CD8-positive, alpha-beta memory T cell (primary cell): ENCODE measurements at regions not wholly inside any gene's neighbourhood (a gene's known extent, or its start where the extent isn't known, plus 50 kb on each side); places are given as distances from the start of the nearest gene placed in this dataset.
A peak's percentile ranks its signal among the peaks of the same experiment; 100 is the strongest.
"Not testable (repeated sequence)": the region's sequence is repeated elsewhere in the genome, so short reads cannot be mapped to it uniquely, and the experiment has no call there.

Experiments used
- CTCF ChIA-PET: fragments of 350-600 bp; sonication (Branson Sonifier 250); formaldehyde crosslinking; loops from one replicate; lab custom pipeline; 2021; ENCODE audit warnings: antibody characterized with exemption; lab: Charles Lee
- POLR2A ChIA-PET: fragments of 350-600 bp; sonication (Branson Sonifier 250); formaldehyde crosslinking; loops from one replicate; lab custom pipeline; 2021; ENCODE audit warnings: antibody characterized with exemption; lab: Charles Lee
- DNase-seq, 5 donors: peaks; one replicate each; pipeline versions ENCODE4 v3.0.0 to v3.0.0-alpha.2; 2020 to 2022; ENCODE audit warnings: mixed read lengths in 1 of 5
- H3K27ac ChIP-seq: one replicate; pipeline ENCODE4 v1.7.0; 2013; ENCODE audit warnings: low read depth, mild to moderate bottlenecking, low read length, moderate library complexity
- H3K27me3 ChIP-seq: 2 replicates; pipeline ENCODE4 v1.7.0; 2013; ENCODE audit warnings: low read length, mild to moderate bottlenecking; ENCODE audit not compliant: insufficient read depth, poor library complexity, severe bottlenecking
- H3K36me3 ChIP-seq: 2 replicates; pipeline ENCODE4 v1.7.0; 2013; ENCODE audit warnings: mild to moderate bottlenecking, low read length, moderate library complexity; ENCODE audit not compliant: insufficient read depth
- H3K4me1 ChIP-seq: 2 replicates; pipeline ENCODE4 v1.7.0; 2013; ENCODE audit warnings: mild to moderate bottlenecking, low read length, moderate library complexity; ENCODE audit not compliant: insufficient read depth
- H3K4me3 ChIP-seq: 2 replicates; pipeline ENCODE4 v1.7.0; 2013; ENCODE audit warnings: mild to moderate bottlenecking, low read length
- H3K9me3 ChIP-seq: 2 replicates; pipeline ENCODE4 v1.7.0; 2013; ENCODE audit warnings: mild to moderate bottlenecking, low read length
- H3K27ac Mint-ChIP-seq, 8 donors: one replicate each; pipeline ENCODE4 v1.8.0; 2020 to 2021; ENCODE audit warnings: mixed read lengths in 8 of 8, mild to moderate bottlenecking in 6 of 8, inconsistent platforms in 3 of 8, moderate library complexity in 3 of 8
- H3K27me3 Mint-ChIP-seq, 2 donors: one replicate each; pipeline ENCODE4 v1.8.0; 2020 to 2021; ENCODE audit warnings: mixed read lengths in 2 of 2, mild to moderate bottlenecking in 1 of 2, moderate library complexity in 1 of 2
- H3K36me3 Mint-ChIP-seq, 3 donors: one replicate each; pipeline ENCODE4 v1.8.0; 2020 to 2021; ENCODE audit warnings: mixed read lengths in 3 of 3, inconsistent platforms in 1 of 3, mild to moderate bottlenecking in 1 of 3
- H3K4me1 Mint-ChIP-seq, 3 donors: one replicate each; pipeline ENCODE4 v1.8.0; 2020 to 2021; ENCODE audit warnings: mixed read lengths in 3 of 3, inconsistent platforms in 1 of 3, mild to moderate bottlenecking in 1 of 3
- H3K4me3 Mint-ChIP-seq, 7 donors: one replicate each; pipeline ENCODE4 v1.8.0; 2020 to 2021; ENCODE audit warnings: mixed read lengths in 7 of 7, mild to moderate bottlenecking in 6 of 7, moderate library complexity in 4 of 7, inconsistent platforms in 2 of 7
- H3K9me3 Mint-ChIP-seq, 5 donors: one replicate each; pipeline ENCODE4 v1.8.0; 2020 to 2022; ENCODE audit warnings: mixed read lengths in 5 of 5, mild to moderate bottlenecking in 3 of 5, moderate library complexity in 2 of 5, inconsistent platforms in 1 of 5

GRCh38 chr20:29874476-29875202 lies 1382.8 kb upstream of the DEFB115 start:
- Mint-ChIP-seq H3K27ac (no peak overlapping the region), H3K9me3 (peaks cover 24 to 49% (median 43%) of the 10 kb centered on the region in 5 donors), H3K36me3 (peaks cover 0 to 9% (median 3%) of the 10 kb centered on the region in 3 donors), H3K4me1 (peaks cover 0 to 4% (median 3%) of the 10 kb centered on the region in 3 donors), H3K27me3 (peaks cover 3 to 4% of the 10 kb centered on the region in 2 donors), H3K4me3 (no peak overlapping the region)
- no peaks in the 10 kb centered on the region for H3K27me3 ChIP-seq
- H3K4me1 ChIP-seq, result no peaks in the 10 kb centered on the region
- POLR2A ChIA-PET, result no interaction called here
- no peaks in the 10 kb centered on the region for H3K36me3 ChIP-seq
- CTCF ChIA-PET, result no interaction called here
- no peak overlapping the region for H3K4me3 ChIP-seq
- no peak overlapping the region for H3K27ac ChIP-seq
- no peak for DNase-seq
- peaks cover 5% of the 10 kb centered on the region for H3K9me3 ChIP-seq

GRCh38 chr20:29875321-29876083 lies 1382.0 kb upstream of the DEFB115 start:
- H3K27ac ChIP-seq, H3K27ac Mint-ChIP-seq, DNase-seq, H3K4me1 Mint-ChIP-seq, H3K27me3 Mint-ChIP-seq, H3K36me3 ChIP-seq, H3K36me3 Mint-ChIP-seq, H3K4me3 Mint-ChIP-seq, H3K4me3 ChIP-seq, CTCF ChIA-PET, POLR2A ChIA-PET, H3K9me3 ChIP-seq, H3K4me1 ChIP-seq, H3K27me3 ChIP-seq: not testable (repeated sequence)
- peaks cover 24 to 49% (median 42%) of the 10 kb centered on the region in 5 donors for H3K9me3 Mint-ChIP-seq

GRCh38 chr20:29876084-29876910 lies 1381.2 kb upstream of the DEFB115 start:
- H3K27me3 ChIP-seq, H3K4me3 ChIP-seq, H3K4me1 Mint-ChIP-seq, H3K4me1 ChIP-seq, H3K4me3 Mint-ChIP-seq, H3K27me3 Mint-ChIP-seq, H3K27ac Mint-ChIP-seq, H3K36me3 ChIP-seq, H3K9me3 ChIP-seq, POLR2A ChIA-PET, CTCF ChIA-PET, H3K36me3 Mint-ChIP-seq, H3K27ac ChIP-seq: not testable (repeated sequence)
- H3K9me3 Mint-ChIP-seq, result peaks cover 23 to 50% (median 42%) of the 10 kb centered on the region in 5 donors
- DNase-seq, result peak in 1 of 5 donors; percentile 45

- ChIA-PET POLR2A (no interaction called here), CTCF (no interaction called here)
- Mint-ChIP-seq H3K36me3 (peaks cover 0 to 9% (median 3%) of the 10 kb centered on the region in 3 donors), H3K27ac (no peak overlapping the region), H3K4me1 (peaks cover 0 to 4% (median 3%) of the 10 kb centered on the region in 3 donors), H3K27me3 (peaks cover 3 to 4% of the 10 kb centered on the region in 2 donors), H3K4me3 (no peak overlapping the region), H3K9me3 (peaks cover 19 to 50% (median 42%) of the 10 kb centered on the region in 5 donors)
- H3K4me1 ChIP-seq, result no peaks in the 10 kb centered on the region
- no peaks in the 10 kb centered on the region for H3K36me3 ChIP-seq
- peaks cover 5% of the 10 kb centered on the region for H3K9me3 ChIP-seq
- H3K27ac ChIP-seq, result no peak overlapping the region
- H3K4me3 ChIP-seq, result no peak overlapping the region
- no peak for DNase-seq
- H3K27me3 ChIP-seq, result no peaks in the 10 kb centered on the region
These were observed 1380.6 kb upstream of the DEFB115 start for GRCh38 chr20:29876911-29877285.

- POLR2A ChIA-PET, H3K27ac ChIP-seq, H3K36me3 Mint-ChIP-seq, H3K27me3 ChIP-seq, H3K36me3 ChIP-seq, H3K9me3 ChIP-seq, H3K4me1 ChIP-seq, DNase-seq, H3K4me3 ChIP-seq, CTCF ChIA-PET, H3K27me3 Mint-ChIP-seq, H3K4me1 Mint-ChIP-seq: not testable (repeated sequence)
- peak overlapping the region in 4 of 7 donors; percentile 62 to 72 (median 68) for H3K4me3 Mint-ChIP-seq
- H3K27ac Mint-ChIP-seq, result peak overlapping the region in 1 of 8 donors; percentile 11
- H3K9me3 Mint-ChIP-seq, result peaks cover 25 to 54% (median 44%) of the 10 kb centered on the region in 5 donors
These were observed 1379.8 kb upstream of the DEFB115 start for GRCh38 chr20:29877411-29878280.

- Histone ChIP-seq H3K27me3 (no peaks in the 10 kb centered on the region), H3K4me1 (no peaks in the 10 kb centered on the region), H3K4me3 (no peak overlapping the region), H3K9me3 (peaks cover 5% of the 10 kb centered on the region), H3K27ac (no peak overlapping the region), H3K36me3 (no peaks in the 10 kb centered on the region)
- peaks cover 19 to 52% (median 41%) of the 10 kb centered on the region in 5 donors for H3K9me3 Mint-ChIP-seq
- ChIA-PET POLR2A (no interaction called here), CTCF (no interaction called here)
- peaks cover 3 to 4% of the 10 kb centered on the region in 2 donors for H3K27me3 Mint-ChIP-seq
- DNase-seq, result peak in 2 of 5 donors; percentile 4 to 52
- peaks cover 0 to 4% (median 3%) of the 10 kb centered on the region in 3 donors for H3K4me1 Mint-ChIP-seq
- H3K36me3 Mint-ChIP-seq, result peaks cover 0 to 9% (median 3%) of the 10 kb centered on the region in 3 donors
- H3K4me3 Mint-ChIP-seq, result peak overlapping the region in 4 of 7 donors; percentile 62 to 72 (median 68)
- H3K27ac Mint-ChIP-seq, result peak overlapping the region in 2 of 8 donors; percentile 11 to 47
These were observed 1379.2 kb upstream of the DEFB115 start for GRCh38 chr20:29878281-29878741.

- H3K4me3 ChIP-seq, result no peak overlapping the region
- Mint-ChIP-seq H3K27ac (peak overlapping the region in 1 of 8 donors; percentile 79), H3K9me3 (peaks cover 17 to 52% (median 41%) of the 10 kb centered on the region in 5 donors), H3K4me3 (peak overlapping the region in 5 of 7 donors; percentile 62 to 73 (median 69)), H3K4me1 (peaks cover 0 to 4% (median 3%) of the 10 kb centered on the region in 3 donors), H3K27me3 (peaks cover 3 to 4% of the 10 kb centered on the region in 2 donors), H3K36me3 (peaks cover 0 to 9% (median 3%) of the 10 kb centered on the region in 3 donors)
- peak in 4 of 5 donors; percentile 7 to 69 (median 32) for DNase-seq
- no peaks in the 10 kb centered on the region for H3K4me1 ChIP-seq
- CTCF ChIA-PET, result no interaction called here
- H3K36me3 ChIP-seq, result no peaks in the 10 kb centered on the region
- no peaks in the 10 kb centered on the region for H3K27me3 ChIP-seq
- H3K9me3 ChIP-seq, result peaks cover 5% of the 10 kb centered on the region
- H3K27ac ChIP-seq, result no peak overlapping the region
- POLR2A ChIA-PET, result no interaction called here
These were observed 1378.6 kb upstream of the DEFB115 start for GRCh38 chr20:29878777-29879442.
